Lower leg skin (tissue), 3 donors: ENCODE measurements at regions not wholly inside any gene's neighbourhood (a gene's known extent, or its start where the extent isn't known, plus 50 kb on each side); places are given as distances from the start of the nearest gene placed in this dataset.

Source experiments
- CTCF ChIP-seq, 3 donors: fragments of 450-650 bp; IDR thresholded peaks; one replicate each; pipeline ENCODE4 v1.5.1; 2016; ENCODE audit warnings: antibody characterized with exemption in 3 of 3, mild to moderate bottlenecking in 3 of 3, moderate library complexity in 2 of 3
- POLR2A ChIP-seq, 2 donors: fragments of 450-650 bp; IDR thresholded peaks; one replicate each; pipeline ENCODE4 v1.6.1; 2016 to 2017; ENCODE audit warnings: antibody characterized with exemption in 2 of 2, mild to moderate bottlenecking in 1 of 2, moderate library complexity in 1 of 2

GRCh38 chr12:92444763-92445162 is 258.0 kb upstream of the PLEKHG7 start:
- TF ChIP-seq POLR2A (IDR thresholded peaks at IDR 0.05) (no peak), CTCF (IDR thresholded peaks at IDR 0.05) (no peak)
